Pancreas (tissue), 10 donors: ENCODE measurements at regions not wholly inside any gene's neighbourhood (a gene's known extent, or its start where the extent isn't known, plus 50 kb on each side); places are given as distances from the start of the nearest gene placed in this dataset.

Experiments used
- ATAC-seq, 4 donors: fragments of 200-7000 bp; cut with Tn5 transposase; one replicate each; pipeline versions ENCODE4 v1.8.0 to v1.9.1; 2020; ENCODE audit warnings: mild to moderate bottlenecking in 4 of 4, moderate library complexity in 4 of 4
- DNase-seq, 6 donors: peaks; one replicate each; pipeline ENCODE4 v3.0.0-alpha.2; 2020
- FAIRE-seq: peaks from 2 replicates; lab custom pipeline; 2012; peaks lifted over from hg19 to GRCh38; lab: Jason Lieb, UNC
- H3K27ac ChIP-seq, 4 donors: fragments of 200-600 bp; sonication (generic); 1 replicate in 3 of 4; 2 replicates in 1 of 4; pipeline versions ENCODE4 v1.5.0 to v1.8.0; 2020
- H3K27me3 ChIP-seq, 4 donors: fragments of 200-600 bp; one replicate each; pipeline ENCODE4 v1.8.0; 2021
- H3K36me3 ChIP-seq, 3 donors: fragments of 200-600 bp; sonication (generic) in 1 of 3; one replicate each; pipeline versions ENCODE4 v1.5.0 to v1.8.0; 2020 to 2021
- H3K4me1 ChIP-seq, 3 donors: fragments of 200-600 bp; one replicate each; pipeline ENCODE4 v1.8.0; 2021
- H3K4me3 ChIP-seq, 4 donors: fragments of 200-600 bp; sonication (generic) in 2 of 4; one replicate each; pipeline versions ENCODE4 v1.5.0 to v1.8.0; 2020 to 2021
- H3K9me3 ChIP-seq, 4 donors: fragments of 200-600 bp; one replicate each; pipeline ENCODE4 v1.8.0; 2021
- CTCF ChIP-seq, 4 donors: fragments of 200-600 bp; sonication (generic) in 3 of 4; IDR thresholded peaks; one replicate each; pipeline versions ENCODE4 v1.5.0 to v1.8.0; 2021; ENCODE audit warnings: antibody characterized with exemption in 4 of 4
- WGBS, 2 donors: extraction: QIAGEN DNeasy Blood & Tissue Kit; methylation state at CpG; one replicate each; pipeline ENCODE4 v1.1.7; 2013; 5-methylcytosine and 5-hydroxymethylcytosine counted together
- intact Hi-C, 3 donors: fragments of 100-400 bp; cut with DNase I; formaldehyde crosslinking; loops; one replicate each; pipeline versions ENCODE4 v1.11.1 to v1.14.2; 2022
- donor health status: healthy with polysubstance abuse.
- donor health status: DM: no; HTN: no; CAD: no; lungs with moderate emphysema.
- donor health status: DM: no; HTN: no; CAD: no.
- donor health status: control.
- donor health status: control.
- donor health status: Bipolar disorder and iron deficiency.
- donor health status: DM: yes; HTN: yes; CAD: no.
- donor health status: DM: no; HTN: no; CAD: no.
- donor health status: DM: no; HTN: no; CAD: no.
- donor health status: DM: yes; HTN: yes; CAD: no.

- DNase-seq (peak; percentile 60 to 90 (median 80)), FAIRE-seq (no peak), ATAC-seq (peak; percentile 96 to 99 (median 98))
- no peak overlapping the region for H3K27ac ChIP-seq
- no peak overlapping the region for H3K4me3 ChIP-seq
- H3K4me1 ChIP-seq: no peaks in the 10 kb centered on the region
- no peaks in the 10 kb centered on the region for H3K36me3 ChIP-seq
- peak; percentile 70 to 89 (median 80) for TF ChIP-seq CTCF (IDR thresholded peaks at IDR 0.05)
- H3K9me3 ChIP-seq: no peaks in the 10 kb centered on the region
- intact Hi-C loops: loop anchor here in 1 of 3 donors (10.0 kb wide), 2 partner anchors 256 to 506 kb away; partner anchors contain the start of gene LRFN2
- WGBS, 2 donors: 32 to 34% methylated on average over 12 of the region's 12 CpGs
- no peaks in the 10 kb centered on the region for H3K27me3 ChIP-seq
Measured at GRCh38 chr6:40328386-40328985, 258.7 kb downstream of the LRFN2 start.

GRCh38 chr6:40326714-40327421, 260.3 kb downstream of the LRFN2 start:
- H3K4me1 ChIP-seq: no peaks in the 10 kb centered on the region
- H3K27ac ChIP-seq: no peak overlapping the region
- no peak for DNase-seq
- H3K9me3 ChIP-seq: no peaks in the 10 kb centered on the region
- no peak for FAIRE-seq
- intact Hi-C loops: loop anchor here in 1 of 3 donors (10.0 kb wide), 2 partner anchors 258 to 508 kb away; partner anchors contain the start of gene LRFN2
- H3K36me3 ChIP-seq: no peaks in the 10 kb centered on the region
- TF ChIP-seq CTCF (IDR thresholded peaks at IDR 0.05): no peak
- H3K4me3 ChIP-seq: no peak overlapping the region
- no peak for ATAC-seq
- H3K27me3 ChIP-seq: no peaks in the 10 kb centered on the region
- 60 to 69% methylated on average over 3 of the region's 3 CpGs for WGBS, 2 donors

- Histone ChIP-seq H3K27ac (no peak overlapping the region), H3K27me3 (no peaks in the 10 kb centered on the region), H3K9me3 (no peaks in the 10 kb centered on the region), H3K4me1 (no peaks in the 10 kb centered on the region), H3K36me3 (no peaks in the 10 kb centered on the region), H3K4me3 (no peak overlapping the region)
- no peak for TF ChIP-seq CTCF (IDR thresholded peaks at IDR 0.05)
- intact Hi-C loops: loop anchor here in 1 of 3 donors (10.0 kb wide), 2 partner anchors 259 to 509 kb away; partner anchors contain the start of gene LRFN2
- 58 to 59% methylated on average over 3 of the region's 3 CpGs for WGBS, 2 donors
- DNase-seq: no peak
- FAIRE-seq: no peak
- no peak for ATAC-seq
Measured at GRCh38 chr6:40325791-40326190, 261.4 kb downstream of the LRFN2 start.

GRCh38 chr6:40325041-40325440, 262.1 kb downstream of the LRFN2 start:
- Histone ChIP-seq H3K27ac (no peak overlapping the region), H3K27me3 (no peaks in the 10 kb centered on the region), H3K9me3 (no peaks in the 10 kb centered on the region), H3K4me1 (no peaks in the 10 kb centered on the region), H3K36me3 (no peaks in the 10 kb centered on the region), H3K4me3 (no peak overlapping the region)
- FAIRE-seq (no peak), DNase-seq (peak in 2 of 6 donors; percentile 38 to 43), ATAC-seq (no peak)
- TF ChIP-seq CTCF (IDR thresholded peaks at IDR 0.05): no peak
- intact Hi-C loops: loop anchor here in 1 of 3 donors (10.0 kb wide), 2 partner anchors 260 to 510 kb away; partner anchors contain the start of gene LRFN2
- 38 to 46% methylated on average over 2 of the region's 2 CpGs for WGBS, 2 donors
